ENCODE measurements at regions not wholly inside any gene's neighbourhood (a gene's known extent, or its start where the extent isn't known, plus 50 kb on each side); places are given as distances from the start of the nearest gene placed in this dataset.
"Not testable (repeated sequence)": the region's sequence is repeated elsewhere in the genome, so short reads cannot be mapped to it uniquely, and the experiment has no call there.

DNA sequence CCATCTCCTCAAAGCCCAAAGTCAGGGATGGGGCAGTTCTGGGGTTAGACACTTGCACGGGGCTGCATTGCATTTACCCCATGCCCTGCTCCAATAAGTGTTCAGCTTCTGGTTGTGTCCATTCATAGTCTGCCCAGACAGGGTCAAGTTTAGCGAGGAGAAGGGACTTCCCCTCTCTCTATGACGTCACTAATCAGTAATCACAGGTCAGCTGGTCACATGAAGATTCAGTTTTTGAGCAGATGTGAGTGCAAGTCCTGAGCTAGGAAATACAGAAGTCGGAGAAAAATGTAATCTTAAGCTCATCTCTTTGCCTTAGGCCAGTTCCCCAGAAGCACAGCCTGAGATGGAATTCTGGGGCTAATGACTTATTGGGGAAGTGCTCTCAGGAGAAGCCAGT lies 310.1 kb downstream of the TSHZ3 start:
- DNase-seq (ENCODE audit: low read depth in 2 of 2): no peak

DNA sequence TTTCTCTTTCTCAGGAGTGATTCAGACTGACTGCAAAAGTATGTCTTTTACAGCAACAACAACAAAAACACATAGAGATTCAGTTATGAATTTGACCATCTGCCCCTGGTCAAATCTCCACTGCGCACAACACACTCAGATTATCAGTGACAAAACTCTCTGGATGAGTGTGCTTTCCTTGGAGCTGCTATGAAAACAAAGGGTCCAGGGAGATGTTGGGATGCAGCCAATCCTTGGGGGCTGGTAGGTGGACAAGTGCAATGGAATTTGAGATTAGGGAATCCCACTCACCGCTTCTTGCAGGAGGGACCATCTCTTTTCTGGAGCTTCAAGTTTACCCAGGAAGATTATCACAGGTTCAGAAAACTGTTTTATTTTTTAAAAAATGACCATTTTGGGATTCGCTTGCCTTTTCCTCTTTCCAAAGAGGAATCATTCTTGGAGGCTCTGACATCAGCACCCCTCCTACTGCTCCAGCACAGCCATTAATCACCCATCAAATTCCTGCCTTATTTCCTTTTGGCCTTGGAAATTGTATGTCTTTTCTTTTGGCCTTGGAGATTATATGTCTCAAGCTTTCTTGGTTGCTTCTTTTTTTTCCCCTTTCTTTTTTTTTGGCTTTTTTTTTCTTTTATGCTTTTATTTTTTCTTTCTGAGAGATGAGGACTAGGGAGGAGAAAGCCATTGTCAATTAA lies 311.8 kb downstream of the TSHZ3 start:
- DNase-seq (ENCODE audit: low read depth in 2 of 2): no peak

DNA sequence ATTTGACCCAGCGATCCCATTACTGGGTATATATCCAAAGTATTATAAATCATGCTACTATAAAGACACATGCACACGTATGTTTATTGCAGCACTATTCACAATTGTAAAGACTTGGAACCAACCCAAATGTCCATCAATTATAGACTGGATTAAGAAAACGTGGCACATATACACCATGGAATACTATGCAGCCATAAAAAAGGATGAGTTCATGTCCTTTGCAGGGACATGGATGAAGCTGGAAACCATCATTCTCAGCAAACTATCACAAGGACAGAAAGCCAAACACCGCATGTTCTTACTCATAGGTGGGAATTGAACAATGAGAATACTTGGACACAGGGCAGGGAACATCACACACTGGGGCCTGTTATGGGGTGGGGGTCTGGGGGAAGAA lies 317.8 kb downstream of the TSHZ3 start:
- not testable (repeated sequence) for DNase-seq (ENCODE audit: low read depth in 2 of 2)

DNA sequence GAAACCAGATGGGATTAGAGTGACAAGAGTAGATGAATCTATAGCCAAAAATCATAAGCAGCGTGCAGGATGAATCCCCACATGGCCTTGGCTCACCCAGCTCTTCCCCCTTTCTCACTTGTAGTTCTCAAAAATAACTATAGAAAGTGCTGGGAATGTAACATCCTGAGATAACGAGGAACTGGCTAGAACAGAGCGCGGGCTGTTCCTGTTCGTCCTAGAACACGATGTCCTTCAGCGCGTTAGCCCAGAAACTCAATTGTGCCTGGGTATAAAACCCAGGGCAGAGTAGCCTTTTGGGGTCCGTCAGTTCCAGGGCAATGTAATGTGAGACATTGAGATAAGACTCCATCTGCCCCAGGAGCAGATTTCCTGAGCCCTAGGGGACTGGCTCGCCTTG lies 326.2 kb downstream of the TSHZ3 start:
- no peak for DNase-seq (ENCODE audit: low read depth in 2 of 2)

DNA sequence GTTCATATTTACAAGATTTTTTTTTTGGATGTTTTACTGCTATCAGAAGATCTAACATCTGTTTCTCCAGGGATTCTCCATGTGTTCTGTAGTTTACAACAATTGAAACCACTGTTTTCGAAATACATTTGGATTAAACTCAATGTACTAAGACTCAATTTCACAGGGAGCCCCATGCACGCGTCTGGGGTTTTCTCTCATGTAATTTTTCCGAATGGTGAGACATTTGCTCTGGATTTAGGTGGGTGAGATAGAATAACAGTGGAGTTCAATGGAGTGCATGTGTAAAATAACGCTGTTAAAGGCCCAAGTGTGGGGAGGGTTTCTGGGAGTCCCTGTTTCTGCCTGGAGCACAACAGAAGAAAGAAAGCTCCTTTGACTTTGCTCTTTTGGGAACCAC lies 330.3 kb downstream of the TSHZ3 start:
- no peak for DNase-seq (ENCODE audit: low read depth in 2 of 2)

DNA sequence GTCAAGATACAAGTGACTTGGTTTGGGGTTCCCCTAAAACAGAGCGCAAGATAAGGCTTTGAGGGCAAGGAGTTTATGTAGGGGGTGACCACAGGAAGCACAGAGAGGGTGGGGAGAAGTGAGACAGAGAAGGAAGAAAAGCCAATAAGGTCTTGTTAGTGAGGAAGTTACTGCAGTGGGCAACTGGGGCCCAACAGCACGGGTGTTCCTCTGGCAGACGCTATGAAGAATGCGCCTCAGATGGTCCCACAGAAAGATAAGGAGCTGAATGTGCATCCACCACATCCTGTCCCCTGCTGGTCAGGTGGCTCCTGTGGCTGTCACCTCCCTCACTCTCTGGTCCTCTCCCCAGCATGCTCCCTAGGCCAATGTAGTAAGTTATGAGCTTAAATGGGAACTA lies 333.5 kb downstream of the TSHZ3 start:
- DNase-seq (ENCODE audit: low read depth in 2 of 2): no peak

DNA sequence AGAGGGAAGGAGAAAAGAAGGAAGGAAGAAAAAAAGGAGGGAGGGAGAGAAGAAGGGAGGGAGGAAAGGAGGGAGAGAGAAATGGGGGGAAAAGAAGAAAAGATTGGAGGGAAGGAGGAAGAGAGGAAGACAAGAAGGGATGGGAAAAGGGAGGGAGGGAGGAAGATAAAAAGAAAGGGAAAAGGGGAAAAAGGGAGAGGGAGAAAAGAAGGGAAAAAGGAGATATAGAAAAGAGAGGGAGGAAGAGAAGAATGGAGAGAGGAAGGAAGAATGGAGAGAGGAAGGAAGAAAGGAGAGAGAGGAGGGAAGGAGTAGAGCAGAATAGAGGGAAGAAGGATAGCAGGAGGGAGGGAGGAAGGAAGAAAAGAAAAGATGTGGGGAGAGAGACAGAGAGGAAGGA lies 334.6 kb downstream of the TSHZ3 start:
- no peak for DNase-seq (ENCODE audit: low read depth in 2 of 2)

DNA sequence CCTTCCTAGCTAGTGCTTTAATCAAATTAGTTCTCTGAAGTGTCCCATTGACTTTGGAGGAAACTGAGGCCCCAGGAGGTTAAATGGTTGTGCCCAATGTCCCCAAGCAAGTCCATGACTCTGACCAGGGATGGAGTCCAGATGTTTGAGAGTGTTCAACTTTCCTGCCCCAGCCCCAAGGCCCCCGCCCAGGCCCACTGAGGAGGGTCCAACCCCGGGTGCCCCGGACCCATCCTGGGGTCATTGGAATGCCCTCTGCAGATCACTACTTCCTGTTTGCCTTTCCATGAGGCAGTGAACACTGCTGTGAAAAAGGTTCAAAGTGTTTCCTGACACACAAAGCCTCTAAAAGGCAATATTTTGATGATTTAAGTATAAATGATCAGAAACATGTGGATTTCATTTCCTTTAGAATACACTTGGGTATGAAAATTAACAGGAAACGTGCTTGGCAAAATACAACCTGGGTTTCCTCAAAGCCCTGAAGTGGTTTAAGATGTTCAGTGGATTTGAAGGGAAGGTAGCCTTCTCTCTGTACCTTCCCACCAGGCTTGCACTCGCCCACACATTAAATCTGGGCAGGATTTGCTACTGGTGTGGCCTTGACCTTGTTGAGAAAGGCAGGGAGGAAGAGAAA lies 335.7 kb downstream of the TSHZ3 start:
- no peak for DNase-seq (ENCODE audit: low read depth in 2 of 2)

DNA sequence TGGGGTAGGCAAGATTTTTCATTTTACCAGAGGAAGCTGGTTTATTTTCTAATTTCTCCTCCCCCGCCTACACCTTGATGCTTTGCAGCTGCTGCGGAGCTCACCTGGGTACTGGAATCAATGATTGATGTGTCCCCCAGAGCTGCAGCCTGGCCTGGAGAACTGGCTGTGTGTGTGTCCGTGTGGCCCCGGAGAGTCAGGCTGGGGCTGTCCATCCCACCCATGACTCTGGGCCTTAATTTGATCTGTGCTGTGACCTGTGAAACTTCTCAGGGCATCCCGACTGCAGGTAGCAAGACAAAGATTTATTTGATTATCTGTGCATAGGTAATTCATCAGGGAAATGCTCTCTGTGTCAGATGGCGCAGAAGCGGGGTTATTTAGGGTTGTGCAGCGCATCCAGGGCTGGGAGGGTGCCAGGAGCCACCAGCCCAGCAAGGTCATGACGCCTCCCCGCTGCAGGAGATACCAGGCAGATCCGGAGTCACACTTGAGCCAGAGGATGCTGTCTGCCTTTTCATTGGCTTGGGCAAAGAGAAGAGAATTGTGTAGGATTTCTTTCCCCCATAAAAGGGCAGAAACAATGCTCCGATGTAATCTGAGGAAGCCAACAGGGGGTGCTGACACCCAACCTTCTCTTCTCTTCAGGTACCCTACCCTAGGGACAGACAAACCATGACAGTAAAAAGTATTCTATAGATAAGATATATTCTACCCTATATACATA lies 346.6 kb downstream of the TSHZ3 start:
- DNase-seq (ENCODE audit: low read depth in 2 of 2): no peak

DNA sequence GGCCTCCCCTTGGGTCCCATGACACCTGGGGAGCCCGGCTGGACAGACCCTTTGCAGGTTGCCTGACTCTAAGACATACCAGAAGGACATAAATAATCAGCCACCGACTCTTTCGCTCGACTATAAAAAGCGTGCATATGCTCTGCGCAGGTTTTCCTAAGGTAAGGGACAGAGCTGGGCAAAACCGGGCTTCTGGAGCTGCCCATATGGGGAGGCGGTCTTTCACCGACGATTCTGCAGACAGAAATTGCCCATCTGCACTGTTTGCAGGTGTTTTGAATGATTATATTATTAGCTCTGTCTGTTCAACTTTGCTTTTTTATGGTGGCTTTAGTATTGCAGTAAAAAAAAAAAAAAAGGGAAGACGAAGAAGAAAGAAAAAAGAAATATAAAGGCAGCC lies 347.2 kb downstream of the TSHZ3 start:
- DNase-seq (ENCODE audit: low read depth in 2 of 2): no peak

DNA sequence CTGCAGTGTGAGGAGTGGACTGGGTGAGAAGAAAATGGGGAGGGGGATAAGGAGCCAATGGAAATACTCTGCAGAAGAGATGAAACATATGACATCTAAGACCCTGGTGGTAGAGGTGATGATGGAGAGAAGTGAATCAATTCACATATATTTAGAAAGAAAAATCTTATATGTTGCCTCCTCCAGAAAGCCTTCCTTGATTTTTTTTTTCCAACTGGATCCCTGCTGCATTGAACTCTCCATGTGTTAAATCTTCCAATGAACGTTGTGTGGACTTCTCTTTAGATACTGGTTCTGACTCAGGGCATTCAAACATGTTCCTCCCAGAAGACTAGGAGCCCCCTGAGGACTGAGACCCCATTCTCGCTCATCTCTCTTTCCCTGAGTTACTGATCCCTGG lies 348.3 kb downstream of the TSHZ3 start:
- DNase-seq (ENCODE audit: low read depth in 2 of 2): no peak

DNA sequence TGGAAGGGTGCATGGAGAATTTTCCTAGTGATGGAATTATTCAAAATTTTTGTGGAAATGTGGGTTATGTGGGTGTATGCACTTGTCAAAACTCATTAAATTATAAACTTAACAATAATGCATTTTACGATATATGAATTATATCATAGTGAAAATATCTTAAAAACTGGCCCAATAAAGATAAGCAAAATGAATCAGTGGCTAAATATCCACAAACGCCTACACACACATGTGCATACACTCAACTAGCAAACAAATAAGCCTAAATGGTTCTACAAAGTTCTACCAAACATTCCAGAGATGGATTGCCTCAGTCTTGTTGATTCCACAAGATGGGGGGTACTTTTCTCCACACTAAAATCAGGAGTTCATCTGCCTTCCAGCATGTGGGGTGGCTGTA lies 349.5 kb downstream of the TSHZ3 start:
- DNase-seq (ENCODE audit: low read depth in 2 of 2): no peak

DNA sequence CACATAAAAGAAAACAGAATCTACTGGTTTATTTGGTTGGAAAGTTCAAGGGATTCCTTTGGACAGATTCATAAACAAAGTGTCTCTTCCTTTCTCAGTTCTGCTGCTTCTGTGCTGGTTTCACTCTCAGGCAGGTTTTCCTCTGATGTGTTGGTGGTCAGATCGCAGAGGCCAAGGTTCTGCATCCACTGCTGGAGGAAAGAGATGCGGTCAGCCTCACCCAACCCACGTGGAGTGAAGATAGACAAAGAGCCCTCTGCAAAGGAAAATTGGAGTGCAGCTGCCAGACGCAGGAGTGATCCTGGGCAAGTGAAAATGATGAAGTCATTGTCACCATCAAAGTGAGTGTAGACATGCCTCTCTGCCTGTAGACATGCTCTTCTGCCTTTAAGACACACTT lies 352.0 kb downstream of the TSHZ3 start:
- DNase-seq (ENCODE audit: low read depth in 2 of 2): no peak

DNA sequence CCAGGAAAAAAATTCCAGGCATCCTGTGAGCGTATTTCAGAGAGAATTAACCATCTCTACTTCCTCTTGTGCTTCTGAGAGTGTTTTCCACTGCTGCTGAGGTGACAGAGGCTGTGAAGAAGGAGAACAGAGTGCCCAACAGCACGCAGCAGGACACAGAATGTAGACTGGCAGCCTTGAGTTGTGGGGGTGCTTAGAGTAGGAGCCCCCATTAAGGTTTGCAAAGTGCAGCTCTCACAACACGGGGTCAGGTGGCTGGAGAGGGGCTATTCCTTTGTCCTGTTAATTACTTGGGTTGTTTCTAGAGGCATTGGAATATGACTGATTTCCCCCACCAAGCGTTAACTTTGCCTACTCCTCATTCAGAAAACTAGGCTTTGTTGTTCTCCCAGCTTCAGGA lies 370.6 kb downstream of the TSHZ3 start:
- no peak for DNase-seq (ENCODE audit: low read depth in 2 of 2)

DNA sequence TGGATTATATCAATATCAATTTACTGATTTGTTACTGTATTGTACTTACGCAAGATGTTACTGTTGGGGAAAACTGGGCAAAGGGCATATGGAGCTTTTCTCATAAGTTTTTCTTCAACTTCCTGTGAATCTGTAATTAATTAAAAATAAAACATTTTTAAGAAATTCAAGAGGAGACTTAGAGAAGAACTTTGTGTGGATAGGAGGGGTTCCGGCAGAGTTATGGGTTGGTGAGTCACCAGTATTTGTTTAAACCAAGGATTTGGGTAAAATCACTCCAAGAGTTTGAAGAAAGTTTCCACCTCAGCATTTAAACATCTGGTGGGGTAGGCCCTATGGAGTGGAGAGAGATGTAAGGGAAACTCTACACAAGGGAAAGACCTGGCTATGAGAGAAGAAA lies 379.6 kb downstream of the TSHZ3 start:
- no peak for DNase-seq (ENCODE audit: low read depth in 2 of 2)

DNA sequence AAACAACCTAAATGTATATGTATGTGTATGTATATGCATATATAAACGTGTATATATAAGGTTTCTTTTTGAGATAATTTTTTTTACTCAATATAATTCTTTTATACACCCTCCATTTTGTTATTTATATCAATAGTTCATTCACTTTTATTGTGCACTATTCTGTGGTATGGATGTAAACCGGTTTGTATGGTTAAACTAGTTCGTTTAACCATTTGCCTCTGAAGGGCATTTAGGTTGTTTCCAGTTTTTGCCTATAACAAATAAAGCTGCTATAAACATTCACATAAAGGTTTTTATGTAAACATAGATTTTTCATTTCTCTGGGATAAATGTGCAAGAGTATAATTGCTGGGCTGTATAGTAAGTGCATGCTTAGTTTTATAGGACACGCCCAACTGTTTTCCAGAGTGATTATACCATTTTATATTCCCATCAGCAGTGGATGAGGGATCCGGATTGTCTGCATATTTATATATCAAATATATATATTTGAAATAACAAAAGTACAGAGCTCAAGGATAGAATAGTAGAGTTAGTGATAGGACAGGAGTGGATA lies 380.3 kb downstream of the TSHZ3 start:
- DNase-seq (ENCODE audit: low read depth in 2 of 2): no peak

DNA sequence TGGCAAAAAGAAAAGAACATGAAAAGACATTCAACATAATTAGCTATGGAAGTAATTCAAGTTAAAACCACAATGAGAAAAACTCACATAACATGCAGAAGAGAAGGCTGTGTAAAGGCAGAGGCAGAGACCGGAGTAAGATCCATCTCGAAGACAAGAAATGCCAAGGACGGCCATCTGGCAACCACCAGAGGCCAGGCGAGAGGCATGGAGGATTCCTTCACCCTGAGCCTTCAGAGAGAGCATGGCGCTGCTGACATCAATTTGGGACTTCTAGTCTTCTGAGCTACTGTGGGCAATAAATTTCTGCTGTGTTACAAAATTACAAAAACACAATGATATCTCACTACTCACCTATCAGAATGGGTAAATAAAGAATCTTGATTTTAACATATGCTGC lies 381.0 kb downstream of the TSHZ3 start:
- no peak for DNase-seq (ENCODE audit: low read depth in 2 of 2)

DNA sequence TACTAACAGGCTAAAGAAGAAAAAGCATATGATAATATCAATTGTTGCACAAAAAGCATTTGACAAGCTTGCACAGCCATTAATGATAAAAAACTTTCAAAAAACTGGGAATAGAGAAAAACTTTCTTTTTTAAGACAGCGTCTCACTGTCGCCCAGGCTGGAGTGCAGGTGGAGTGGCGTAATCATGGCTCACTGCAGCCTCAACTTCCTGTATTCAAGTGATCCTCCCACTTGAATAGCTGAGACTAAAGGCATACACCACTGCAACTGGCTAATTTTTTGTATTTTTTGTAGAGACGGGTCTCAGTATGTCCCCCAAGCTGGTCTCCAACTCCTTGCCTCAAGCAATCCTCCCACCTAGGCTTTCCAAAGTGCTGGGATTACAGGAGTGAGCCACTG lies 382.8 kb downstream of the TSHZ3 start:
- DNase-seq (ENCODE audit: low read depth in 2 of 2): no peak

DNA sequence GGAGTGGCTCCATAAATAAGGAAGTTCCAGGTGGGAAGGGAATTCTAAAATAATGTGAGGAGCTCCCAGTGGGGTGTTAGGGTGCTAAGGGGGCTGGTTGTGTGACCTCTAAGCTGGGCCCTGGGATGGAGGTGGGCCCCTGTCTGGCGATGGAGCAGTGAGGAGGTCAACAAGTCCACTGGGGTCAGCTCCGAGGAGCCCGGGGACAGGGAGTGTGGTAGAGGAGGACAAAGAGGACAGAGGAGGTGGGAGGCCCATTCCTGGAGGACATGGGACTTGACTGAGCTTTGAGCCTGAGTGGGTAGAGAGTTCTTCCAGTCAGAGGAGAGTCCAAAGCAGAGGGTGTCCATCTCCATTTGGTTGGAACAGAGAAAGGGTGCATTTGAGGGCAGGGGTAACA lies 390.2 kb downstream of the TSHZ3 start:
- no peak for DNase-seq (ENCODE audit: low read depth in 2 of 2)

DNA sequence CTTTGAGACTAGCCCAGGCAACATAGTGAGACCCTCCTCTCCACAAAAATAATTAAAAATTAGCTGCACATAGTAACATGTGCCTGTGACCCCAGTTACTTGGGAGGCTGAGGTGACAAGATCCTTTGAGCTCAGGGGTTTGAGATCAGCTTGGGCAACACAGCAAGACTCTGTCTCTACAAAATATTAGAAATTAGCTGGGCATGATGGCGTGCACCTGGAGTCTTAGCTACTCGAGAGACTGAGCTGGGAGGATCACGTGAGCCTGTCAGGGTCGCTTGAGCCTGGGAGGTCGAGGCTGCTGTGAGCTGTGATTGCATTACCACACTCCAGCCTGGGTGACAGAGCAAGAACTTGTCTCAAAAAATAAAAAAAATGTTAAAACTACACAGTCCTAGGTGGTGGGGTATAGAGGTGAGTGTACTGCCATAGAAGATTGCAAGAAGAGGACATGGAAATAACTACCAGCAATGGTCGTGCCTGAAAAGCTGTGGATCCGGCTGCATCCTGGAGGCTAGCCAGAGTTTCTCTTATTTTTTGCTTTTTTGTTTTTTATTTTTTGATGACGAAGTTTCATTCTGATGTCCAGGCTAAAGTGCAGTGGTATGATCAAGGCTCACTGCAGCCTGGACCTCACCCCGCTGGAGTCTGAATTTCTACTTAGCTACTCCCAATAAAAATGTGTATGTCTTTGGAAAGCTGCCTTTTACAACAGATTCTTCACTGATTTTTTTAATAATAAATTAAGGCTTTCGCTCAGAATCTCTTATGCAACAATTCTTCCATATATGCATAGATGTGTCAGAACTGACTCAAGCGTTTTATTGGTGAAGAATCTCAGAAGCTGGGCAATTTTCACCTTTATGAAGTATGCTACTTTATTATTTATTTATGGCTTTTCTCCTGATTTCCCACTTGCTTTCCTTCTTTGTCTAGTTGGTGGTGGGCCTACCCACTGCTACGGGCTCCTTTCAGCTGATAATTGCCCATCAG lies 393.8 kb downstream of the TSHZ3 start:
- no peak for DNase-seq (ENCODE audit: low read depth in 2 of 2)

DNA sequence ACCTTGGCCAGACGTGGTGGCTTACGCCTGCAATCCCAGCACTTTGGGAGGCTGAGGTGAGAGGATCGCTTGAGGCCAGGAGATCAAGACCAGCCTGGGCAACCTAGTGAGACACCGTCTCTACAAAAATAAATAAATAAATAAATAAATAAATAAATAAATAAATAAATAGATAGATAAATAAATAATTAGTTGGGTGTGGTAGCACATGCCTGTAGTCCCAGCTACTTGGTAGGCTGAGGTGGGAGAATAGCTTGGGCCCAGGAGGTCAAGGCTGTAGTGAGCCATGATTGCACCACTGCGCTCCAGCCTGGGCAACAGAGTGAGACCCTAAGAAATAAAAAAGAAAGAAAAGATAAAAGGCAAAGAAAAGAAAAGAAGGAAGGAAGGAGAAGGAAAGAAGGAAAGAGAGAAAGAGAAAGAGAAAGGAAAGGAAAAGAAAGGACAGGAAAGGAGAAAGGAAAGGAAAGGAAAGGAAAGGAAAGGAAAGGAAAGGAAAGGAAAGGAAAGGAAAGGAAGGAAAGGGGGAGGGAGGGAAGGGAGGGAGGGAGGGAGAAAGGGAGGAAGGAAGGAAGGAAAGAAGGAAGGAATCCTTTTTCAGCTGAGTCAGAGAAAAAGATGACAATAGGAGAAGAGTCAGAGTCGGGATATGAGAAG lies 404.8 kb downstream of the TSHZ3 start:
- DNase-seq (ENCODE audit: low read depth in 2 of 2): not testable (repeated sequence)

All from stimulated activated CD8-positive, alpha-beta memory T cell treated with anti-CD3 and anti-CD28 coated beads, Interleukin-15, amount 100 ng/mL, for 48 hours (primary cell).